Epithelial cell of proximal tubule (primary cell): ENCODE measurements at regions not wholly inside any gene's neighbourhood (a gene's known extent, or its start where the extent isn't known, plus 50 kb on each side); places are given as distances from the start of the nearest gene placed in this dataset.

Source experiments
- DNase-seq: peaks from one replicate; pipeline ENCODE4 v3.0.0-alpha.2; 2011; ENCODE audit warnings: low read depth
- H3K4me3 ChIP-seq: 2 replicates; pipeline ENCODE4 v1.5.1; 2011; ENCODE audit warnings: low read depth, mild to moderate bottlenecking, low read length
- TF ChIP-seq, protein P1 (sequence below): conservative IDR thresholded peaks from 2 replicates; pipeline ENCODE4 v1.5.1; 2012; ENCODE audit warnings: low read depth, mild to moderate bottlenecking, low read length

DNA sequence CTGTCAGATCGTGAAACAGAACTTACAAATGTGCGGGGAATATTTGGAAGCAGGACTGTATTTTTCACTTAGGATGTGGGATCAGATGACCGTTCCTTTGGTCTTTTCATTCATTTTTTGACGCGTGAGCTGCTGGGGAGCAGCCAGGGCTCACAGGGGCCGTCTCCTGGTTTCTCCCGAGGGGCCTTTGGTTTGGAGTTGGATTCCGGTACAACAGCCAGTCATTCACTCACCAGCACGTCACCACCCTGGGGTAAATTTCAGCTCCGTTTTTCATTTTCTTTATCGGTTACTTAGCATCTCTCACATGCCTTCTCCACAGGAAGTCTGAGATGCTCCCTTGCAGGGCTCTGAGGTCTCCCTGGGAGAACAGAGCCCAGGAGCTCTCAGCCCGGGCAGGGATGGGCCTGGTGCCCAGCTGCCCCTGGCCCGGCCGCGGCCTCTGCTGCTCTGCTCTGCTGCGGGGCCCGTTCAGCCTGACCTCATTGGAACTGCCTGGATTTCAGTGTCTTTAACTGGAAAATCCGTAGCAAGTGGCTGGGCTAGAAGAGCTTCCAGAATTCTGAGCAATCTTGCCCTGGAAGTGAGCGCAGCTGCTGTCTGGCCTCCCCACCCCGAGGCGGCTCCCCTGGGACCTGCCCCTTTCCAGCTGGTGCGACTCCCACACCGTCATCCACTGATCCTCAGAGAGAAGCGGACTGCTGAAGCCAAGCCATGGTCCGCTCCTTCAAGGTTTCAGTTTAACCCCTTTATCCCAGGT lies 335.6 kb downstream of the EIPR1 start:
- TF ChIP-seq, protein P1, sequence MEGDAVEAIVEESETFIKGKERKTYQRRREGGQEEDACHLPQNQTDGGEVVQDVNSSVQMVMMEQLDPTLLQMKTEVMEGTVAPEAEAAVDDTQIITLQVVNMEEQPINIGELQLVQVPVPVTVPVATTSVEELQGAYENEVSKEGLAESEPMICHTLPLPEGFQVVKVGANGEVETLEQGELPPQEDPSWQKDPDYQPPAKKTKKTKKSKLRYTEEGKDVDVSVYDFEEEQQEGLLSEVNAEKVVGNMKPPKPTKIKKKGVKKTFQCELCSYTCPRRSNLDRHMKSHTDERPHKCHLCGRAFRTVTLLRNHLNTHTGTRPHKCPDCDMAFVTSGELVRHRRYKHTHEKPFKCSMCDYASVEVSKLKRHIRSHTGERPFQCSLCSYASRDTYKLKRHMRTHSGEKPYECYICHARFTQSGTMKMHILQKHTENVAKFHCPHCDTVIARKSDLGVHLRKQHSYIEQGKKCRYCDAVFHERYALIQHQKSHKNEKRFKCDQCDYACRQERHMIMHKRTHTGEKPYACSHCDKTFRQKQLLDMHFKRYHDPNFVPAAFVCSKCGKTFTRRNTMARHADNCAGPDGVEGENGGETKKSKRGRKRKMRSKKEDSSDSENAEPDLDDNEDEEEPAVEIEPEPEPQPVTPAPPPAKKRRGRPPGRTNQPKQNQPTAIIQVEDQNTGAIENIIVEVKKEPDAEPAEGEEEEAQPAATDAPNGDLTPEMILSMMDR = no peak
- DNase-seq = no peak
- no peak overlapping the region for H3K4me3 ChIP-seq

DNA sequence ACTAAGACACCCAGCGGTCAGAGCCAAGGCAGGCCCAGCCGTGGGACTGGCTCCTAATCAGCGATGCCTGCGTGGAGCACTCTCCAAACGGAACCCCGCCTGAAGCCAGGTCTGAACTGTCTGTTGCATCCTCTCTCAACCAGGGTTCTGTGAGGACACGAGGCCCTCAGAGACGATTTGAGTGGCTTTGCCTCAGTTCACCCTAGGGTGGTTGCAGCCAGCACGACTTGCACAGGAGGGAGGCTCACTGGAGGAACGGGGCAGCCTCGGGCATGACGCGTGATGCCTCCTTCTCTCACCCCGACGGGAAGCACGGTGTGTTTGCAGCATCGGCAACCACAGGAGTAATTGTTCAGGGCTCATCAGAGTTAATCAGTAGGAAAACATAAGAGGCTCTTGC lies 336.4 kb downstream of the EIPR1 start:
- TF ChIP-seq, protein P1 = no peak
- no peak for DNase-seq
- H3K4me3 ChIP-seq = no peak overlapping the region

DNA sequence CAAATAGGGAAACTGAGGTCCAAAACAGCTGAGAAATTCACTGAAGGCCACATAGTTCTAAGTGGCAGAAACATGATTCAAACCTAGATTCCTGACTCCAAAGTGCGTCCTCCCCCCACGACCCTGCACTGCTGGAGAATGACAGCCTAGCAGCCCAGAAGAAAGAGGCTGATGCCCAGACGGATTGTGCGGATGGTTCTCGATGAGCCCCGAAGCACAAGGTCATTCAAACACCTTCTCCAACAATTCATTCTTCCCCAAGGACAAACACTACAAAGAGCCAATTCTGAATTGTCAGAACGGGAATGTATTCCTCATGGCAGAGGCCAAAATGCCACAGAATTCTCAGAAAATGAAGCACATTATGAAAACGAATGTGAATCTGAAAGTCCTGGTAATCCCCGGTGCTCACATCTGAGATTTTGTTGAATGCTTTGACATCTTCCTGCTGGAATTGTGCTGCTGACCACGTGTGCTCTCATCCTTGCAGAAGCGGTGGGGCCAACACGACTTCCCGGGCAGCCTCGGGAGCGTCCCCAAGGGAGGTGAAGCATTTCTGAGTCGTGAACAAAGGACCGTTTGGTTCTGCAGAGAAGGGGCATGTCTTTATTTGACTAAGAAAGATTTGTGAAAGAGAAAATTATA lies 337.0 kb downstream of the EIPR1 start:
- DNase-seq = no peak
- no peak overlapping the region for H3K4me3 ChIP-seq
- TF ChIP-seq, protein P1 = no peak

DNA sequence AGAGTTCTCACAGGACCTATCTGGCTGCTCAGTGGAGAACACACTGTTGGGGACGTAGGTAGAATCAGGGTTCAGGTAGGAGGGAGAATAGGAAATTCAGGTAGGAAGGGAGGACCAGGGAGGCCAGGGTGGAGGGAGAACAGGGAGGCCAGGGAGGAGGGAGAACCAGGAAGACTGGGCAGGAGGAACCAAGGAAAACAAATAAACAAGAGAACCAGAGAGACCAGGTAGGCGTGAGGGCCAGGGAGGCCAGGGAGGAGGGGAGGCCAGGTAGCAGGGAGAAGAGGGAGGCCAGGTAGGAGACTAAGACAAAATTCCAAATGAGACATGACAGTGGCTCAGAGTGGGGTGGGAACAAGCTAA lies 337.6 kb downstream of the EIPR1 start:
- DNase-seq = no peak
- TF ChIP-seq, protein P1 = no peak
- H3K4me3 ChIP-seq = no peak overlapping the region

DNA sequence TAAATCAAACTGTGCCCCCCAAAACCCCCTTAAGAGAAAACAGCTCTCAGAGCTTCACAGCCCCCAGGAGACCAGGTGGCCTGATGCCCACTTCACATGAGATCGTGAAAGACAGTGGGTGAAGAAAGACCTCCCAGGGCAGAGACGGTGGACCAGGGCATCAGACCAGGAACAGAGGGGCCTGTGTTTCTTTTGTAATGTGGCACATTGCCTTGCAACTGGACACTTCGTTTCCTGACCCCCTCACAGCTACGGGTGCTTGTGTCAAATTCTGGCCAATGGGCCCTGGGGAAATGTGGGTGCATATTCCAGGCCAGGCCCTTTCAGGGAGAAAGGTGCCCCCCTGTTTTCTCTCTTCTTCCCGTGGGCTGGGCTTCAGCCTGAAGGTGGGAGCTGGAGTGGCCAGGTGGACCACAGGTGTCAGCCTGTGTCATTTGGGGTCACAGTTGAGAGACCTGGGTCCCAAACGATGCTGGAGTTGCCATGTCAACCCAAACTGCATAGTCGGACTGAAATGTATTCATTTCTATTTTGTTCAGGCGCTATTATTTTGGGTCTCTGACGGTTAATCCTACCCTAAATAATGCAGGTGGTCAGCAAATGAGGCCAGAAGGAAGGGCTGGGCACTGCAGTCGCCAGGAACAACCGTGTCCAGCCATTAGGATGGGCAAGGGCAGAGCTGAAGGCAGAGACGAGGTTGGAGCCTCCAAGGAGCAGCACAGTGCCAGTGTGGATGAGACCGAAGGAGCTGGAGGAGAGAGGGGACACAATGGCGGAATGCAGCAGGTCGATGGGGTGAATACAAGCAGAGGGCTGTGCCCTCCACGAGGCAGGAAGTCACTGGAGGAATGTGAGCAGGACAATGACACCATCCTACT lies 338.2 kb downstream of the EIPR1 start:
- TF ChIP-seq, protein P1 = no peak
- no peak for DNase-seq
- H3K4me3 ChIP-seq = no peak overlapping the region

DNA sequence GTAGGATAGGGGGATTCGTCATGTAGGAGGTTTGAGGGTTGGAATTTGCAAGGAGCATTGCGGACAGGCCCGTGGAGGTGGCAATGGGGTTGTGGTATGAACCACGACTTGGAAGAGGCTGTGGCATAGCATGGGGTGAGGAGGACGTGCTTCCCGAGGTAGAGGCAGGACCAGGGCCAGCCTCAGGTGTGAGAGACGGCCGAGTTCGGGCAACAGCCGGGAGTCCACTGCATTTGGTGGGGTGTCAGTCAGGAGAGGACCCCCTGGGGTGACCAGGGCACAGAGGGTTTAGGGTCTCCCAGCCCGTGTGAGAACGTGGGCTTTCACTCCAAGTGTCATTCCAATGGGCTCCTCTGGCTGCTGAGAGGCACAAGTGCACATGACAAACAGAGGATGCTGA lies 339.0 kb downstream of the EIPR1 start:
- no peak for DNase-seq
- no peak overlapping the region for H3K4me3 ChIP-seq
- TF ChIP-seq, protein P1 = no peak
